SK-N-SH treated with all-trans-retinoic acid at 6 μM for 48 hours (cell line): ENCODE measurements at regions not wholly inside any gene's neighbourhood (a gene's known extent, or its start where the extent isn't known, plus 50 kb on each side); places are given as distances from the start of the nearest gene placed in this dataset.

Experiments
- ARNTL ChIP-seq: fragments of 450-650 bp; formaldehyde crosslinking; IDR thresholded peaks from 2 replicates; pipeline ENCODE4 v1.5.0; 2020; ENCODE audit warnings: low read depth, mild to moderate bottlenecking, moderate library complexity, borderline replicate concordance
- GLIS3 ChIP-seq: fragments of 250-450 bp; sonication (Bioruptor Pico); IDR thresholded peaks from 2 replicates; pipeline ENCODE4 v1.5.0; 2020; ENCODE audit warnings: mild to moderate bottlenecking, moderate library complexity
- PPARA ChIP-seq: fragments of 250-450 bp; sonication (Bioruptor Pico); IDR thresholded peaks from 2 replicates; pipeline ENCODE4 v1.5.0; 2020; ENCODE audit warnings: mild to moderate bottlenecking, borderline replicate concordance
- TCF4 ChIP-seq: fragments of 250-450 bp; sonication (Bioruptor Pico); IDR thresholded peaks from 2 replicates; pipeline ENCODE4 v1.8.0; 2021; ENCODE audit warnings: mild to moderate bottlenecking, moderate library complexity, borderline replicate concordance
- ZFP3 ChIP-seq: fragments of 250-450 bp; sonication (Bioruptor Pico); IDR thresholded peaks from 2 replicates; pipeline ENCODE4 v1.5.0; 2020; ENCODE audit warnings: mild to moderate bottlenecking, moderate library complexity
- ZNF8 ChIP-seq: fragments of 450-650 bp; formaldehyde crosslinking; IDR thresholded peaks from 2 replicates; pipeline ENCODE4 v1.5.0; 2020; ENCODE audit warnings: mild to moderate bottlenecking, moderate library complexity
- TF ChIP-seq, protein P1 (sequence below): fragments of 250-450 bp; sonication (Bioruptor Pico); IDR thresholded peaks from 2 replicates; pipeline ENCODE4 v1.8.0; 2020; ENCODE audit warnings: mild to moderate bottlenecking, moderate library complexity, borderline replicate concordance
- TF ChIP-seq, protein P2 (sequence below): fragments of 250-450 bp; sonication (Bioruptor Pico); IDR thresholded peaks from 2 replicates; pipeline ENCODE4 v1.5.1; 2021; ENCODE audit warnings: mild to moderate bottlenecking, moderate library complexity
- TF ChIP-seq, protein P3 (sequence below): fragments of 250-450 bp; sonication (Bioruptor Pico); IDR thresholded peaks from 2 replicates; pipeline ENCODE4 v1.8.0; 2021; ENCODE audit warnings: low read depth, mild to moderate bottlenecking, moderate library complexity, borderline replicate concordance

DNA sequence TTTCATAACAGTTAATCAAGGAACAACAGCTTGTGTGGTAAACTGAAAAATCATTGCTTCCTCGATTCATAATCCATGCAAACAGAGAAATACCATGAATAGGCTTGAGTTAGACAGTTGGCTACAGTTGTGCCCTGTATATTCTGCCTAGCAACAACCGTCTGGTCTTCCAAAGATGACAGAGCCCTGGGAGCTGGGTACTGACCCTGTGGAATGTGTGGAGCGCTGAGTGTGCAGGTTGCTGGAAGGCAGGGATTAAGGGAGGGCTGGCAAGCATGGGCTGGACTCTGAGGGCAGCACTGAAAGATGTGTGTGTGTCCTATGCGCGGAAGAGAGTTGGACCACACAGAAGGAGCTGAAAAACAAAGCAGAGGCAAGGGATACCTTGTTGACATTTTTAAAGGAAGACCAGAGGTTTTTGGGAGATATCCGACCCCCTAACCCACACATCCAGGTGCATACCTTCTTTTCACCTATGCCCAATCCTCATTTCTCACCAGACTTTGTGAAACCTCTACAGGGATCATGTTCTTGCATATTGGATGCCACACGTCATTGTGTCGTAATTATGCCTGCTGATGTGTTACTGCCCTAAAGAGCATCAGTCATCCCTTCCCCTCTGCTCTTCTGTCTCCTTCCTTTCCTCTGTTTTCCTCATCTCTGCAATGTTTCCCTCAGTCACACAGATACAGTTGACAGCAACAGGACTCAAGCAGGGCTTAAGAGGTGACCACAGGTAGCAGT lies 58.2 kb upstream of the VGLL2 start:
- TF ChIP-seq, protein P1, sequence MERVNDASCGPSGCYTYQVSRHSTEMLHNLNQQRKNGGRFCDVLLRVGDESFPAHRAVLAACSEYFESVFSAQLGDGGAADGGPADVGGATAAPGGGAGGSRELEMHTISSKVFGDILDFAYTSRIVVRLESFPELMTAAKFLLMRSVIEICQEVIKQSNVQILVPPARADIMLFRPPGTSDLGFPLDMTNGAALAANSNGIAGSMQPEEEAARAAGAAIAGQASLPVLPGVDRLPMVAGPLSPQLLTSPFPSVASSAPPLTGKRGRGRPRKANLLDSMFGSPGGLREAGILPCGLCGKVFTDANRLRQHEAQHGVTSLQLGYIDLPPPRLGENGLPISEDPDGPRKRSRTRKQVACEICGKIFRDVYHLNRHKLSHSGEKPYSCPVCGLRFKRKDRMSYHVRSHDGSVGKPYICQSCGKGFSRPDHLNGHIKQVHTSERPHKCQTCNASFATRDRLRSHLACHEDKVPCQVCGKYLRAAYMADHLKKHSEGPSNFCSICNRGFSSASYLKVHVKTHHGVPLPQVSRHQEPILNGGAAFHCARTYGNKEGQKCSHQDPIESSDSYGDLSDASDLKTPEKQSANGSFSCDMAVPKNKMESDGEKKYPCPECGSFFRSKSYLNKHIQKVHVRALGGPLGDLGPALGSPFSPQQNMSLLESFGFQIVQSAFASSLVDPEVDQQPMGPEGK (CRISPR knock-in tag): no peak
- TF ChIP-seq, protein P2, sequence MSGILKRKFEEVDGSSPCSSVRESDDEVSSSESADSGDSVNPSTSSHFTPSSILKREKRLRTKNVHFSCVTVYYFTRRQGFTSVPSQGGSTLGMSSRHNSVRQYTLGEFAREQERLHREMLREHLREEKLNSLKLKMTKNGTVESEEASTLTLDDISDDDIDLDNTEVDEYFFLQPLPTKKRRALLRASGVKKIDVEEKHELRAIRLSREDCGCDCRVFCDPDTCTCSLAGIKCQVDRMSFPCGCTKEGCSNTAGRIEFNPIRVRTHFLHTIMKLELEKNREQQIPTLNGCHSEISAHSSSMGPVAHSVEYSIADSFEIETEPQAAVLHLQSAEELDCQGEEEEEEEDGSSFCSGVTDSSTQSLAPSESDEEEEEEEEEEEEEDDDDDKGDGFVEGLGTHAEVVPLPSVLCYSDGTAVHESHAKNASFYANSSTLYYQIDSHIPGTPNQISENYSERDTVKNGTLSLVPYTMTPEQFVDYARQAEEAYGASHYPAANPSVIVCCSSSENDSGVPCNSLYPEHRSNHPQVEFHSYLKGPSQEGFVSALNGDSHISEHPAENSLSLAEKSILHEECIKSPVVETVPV: no peak
- TF ChIP-seq ZNF8 (CRISPR knock-in tag) (no peak), GLIS3 (no peak), PPARA (CRISPR knock-in tag) (no peak), ZFP3 (no peak), ARNTL (CRISPR knock-in tag) (no peak), TCF4 (no peak)
- TF ChIP-seq, protein P3, sequence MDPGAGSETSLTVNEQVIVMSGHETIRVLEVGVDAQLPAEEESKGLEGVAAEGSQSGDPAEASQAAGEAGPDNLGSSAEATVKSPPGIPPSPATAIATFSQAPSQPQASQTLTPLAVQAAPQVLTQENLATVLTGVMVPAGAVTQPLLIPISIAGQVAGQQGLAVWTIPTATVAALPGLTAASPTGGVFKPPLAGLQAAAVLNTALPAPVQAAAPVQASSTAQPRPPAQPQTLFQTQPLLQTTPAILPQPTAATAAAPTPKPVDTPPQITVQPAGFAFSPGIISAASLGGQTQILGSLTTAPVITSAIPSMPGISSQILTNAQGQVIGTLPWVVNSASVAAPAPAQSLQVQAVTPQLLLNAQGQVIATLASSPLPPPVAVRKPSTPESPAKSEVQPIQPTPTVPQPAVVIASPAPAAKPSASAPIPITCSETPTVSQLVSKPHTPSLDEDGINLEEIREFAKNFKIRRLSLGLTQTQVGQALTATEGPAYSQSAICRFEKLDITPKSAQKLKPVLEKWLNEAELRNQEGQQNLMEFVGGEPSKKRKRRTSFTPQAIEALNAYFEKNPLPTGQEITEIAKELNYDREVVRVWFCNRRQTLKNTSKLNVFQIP (CRISPR knock-in tag): no peak
